Left lung (tissue), 4 donors: ENCODE measurements at regions not wholly inside any gene's neighbourhood (a gene's known extent, or its start where the extent isn't known, plus 50 kb on each side); places are given as distances from the start of the nearest gene placed in this dataset.

Source experiments
- ATAC-seq: fragments of 200-7000 bp; cut with Tn5 transposase; one replicate; pipeline ENCODE4 v1.9.1; 2020; ENCODE audit warnings: moderate library complexity
- DNase-seq, 4 donors: peaks; one replicate each; pipeline ENCODE4 v3.0.0-alpha.2; 2013 to 2020
- H3K27ac ChIP-seq, 2 donors: fragments of 200-600 bp; sonication (generic) in 1 of 2; one replicate each; pipeline versions ENCODE4 v1.5.0 to v1.8.0; 2020 to 2021
- H3K27me3 ChIP-seq, 2 donors: fragments of 200-600 bp; sonication (generic) in 1 of 2; one replicate each; pipeline versions ENCODE4 v1.5.0 to v1.8.0; 2020 to 2021
- H3K36me3 ChIP-seq, 2 donors: fragments of 200-600 bp; sonication (generic) in 1 of 2; one replicate each; pipeline versions ENCODE4 v1.5.0 to v1.8.0; 2020 to 2021
- H3K4me1 ChIP-seq, 2 donors: fragments of 200-600 bp; one replicate each; pipeline ENCODE4 v1.8.0; 2021
- H3K4me3 ChIP-seq, 2 donors: fragments of 200-600 bp; sonication (generic) in 1 of 2; one replicate each; pipeline versions ENCODE4 v1.5.0 to v1.8.0; 2020 to 2021; ENCODE audit warnings: mild to moderate bottlenecking in 1 of 2
- H3K9me3 ChIP-seq, 2 donors: fragments of 200-600 bp; sonication (generic) in 1 of 2; one replicate each; pipeline versions ENCODE4 v1.5.0 to v1.8.0; 2020 to 2021
- intact Hi-C, 2 donors: fragments of 100-400 bp; cut with DNase I; formaldehyde crosslinking; loops; one replicate each; pipeline versions ENCODE4 v1.11.2 to v1.14.2; 2022
- TF ChIP-seq, protein P1 (sequence below), 2 donors: fragments of 200-600 bp; sonication (generic) in 1 of 2; IDR thresholded peaks; one replicate each; pipeline versions ENCODE4 v1.5.0 to v1.8.0; 2021; ENCODE audit warnings: antibody characterized with exemption in 2 of 2
- donor health status: DM: no; HTN: yes; CAD: no.
- donor health status: DM: no; HTN: no; CAD: no.

GRCh38 chr4:83839615-83840014, 303.7 kb downstream of the GPAT3 start:
- H3K4me1 ChIP-seq, result no peaks in the 10 kb centered on the region
- TF ChIP-seq, protein P1, sequence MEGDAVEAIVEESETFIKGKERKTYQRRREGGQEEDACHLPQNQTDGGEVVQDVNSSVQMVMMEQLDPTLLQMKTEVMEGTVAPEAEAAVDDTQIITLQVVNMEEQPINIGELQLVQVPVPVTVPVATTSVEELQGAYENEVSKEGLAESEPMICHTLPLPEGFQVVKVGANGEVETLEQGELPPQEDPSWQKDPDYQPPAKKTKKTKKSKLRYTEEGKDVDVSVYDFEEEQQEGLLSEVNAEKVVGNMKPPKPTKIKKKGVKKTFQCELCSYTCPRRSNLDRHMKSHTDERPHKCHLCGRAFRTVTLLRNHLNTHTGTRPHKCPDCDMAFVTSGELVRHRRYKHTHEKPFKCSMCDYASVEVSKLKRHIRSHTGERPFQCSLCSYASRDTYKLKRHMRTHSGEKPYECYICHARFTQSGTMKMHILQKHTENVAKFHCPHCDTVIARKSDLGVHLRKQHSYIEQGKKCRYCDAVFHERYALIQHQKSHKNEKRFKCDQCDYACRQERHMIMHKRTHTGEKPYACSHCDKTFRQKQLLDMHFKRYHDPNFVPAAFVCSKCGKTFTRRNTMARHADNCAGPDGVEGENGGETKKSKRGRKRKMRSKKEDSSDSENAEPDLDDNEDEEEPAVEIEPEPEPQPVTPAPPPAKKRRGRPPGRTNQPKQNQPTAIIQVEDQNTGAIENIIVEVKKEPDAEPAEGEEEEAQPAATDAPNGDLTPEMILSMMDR (IDR thresholded peaks at IDR 0.05), result no peak
- DNase-seq (no peak), ATAC-seq (no peak)
- H3K27ac ChIP-seq, result no peak overlapping the region
- no peak overlapping the region for H3K4me3 ChIP-seq
- H3K27me3 ChIP-seq, result no peaks in the 10 kb centered on the region
- H3K36me3 ChIP-seq, result no peaks in the 10 kb centered on the region
- no peaks in the 10 kb centered on the region for H3K9me3 ChIP-seq
- intact Hi-C loops, result no loop called here

GRCh38 chr4:83837614-83838308, 301.9 kb downstream of the GPAT3 start:
- H3K4me3 ChIP-seq, result no peak overlapping the region
- no peaks in the 10 kb centered on the region for H3K36me3 ChIP-seq
- no peaks in the 10 kb centered on the region for H3K27me3 ChIP-seq
- intact Hi-C loops, result no loop called here
- no peak overlapping the region for H3K27ac ChIP-seq
- no peak for DNase-seq
- TF ChIP-seq, protein P1 (IDR thresholded peaks at IDR 0.05), result no peak
- no peak for ATAC-seq
- no peaks in the 10 kb centered on the region for H3K9me3 ChIP-seq
- no peaks in the 10 kb centered on the region for H3K4me1 ChIP-seq

DNA sequence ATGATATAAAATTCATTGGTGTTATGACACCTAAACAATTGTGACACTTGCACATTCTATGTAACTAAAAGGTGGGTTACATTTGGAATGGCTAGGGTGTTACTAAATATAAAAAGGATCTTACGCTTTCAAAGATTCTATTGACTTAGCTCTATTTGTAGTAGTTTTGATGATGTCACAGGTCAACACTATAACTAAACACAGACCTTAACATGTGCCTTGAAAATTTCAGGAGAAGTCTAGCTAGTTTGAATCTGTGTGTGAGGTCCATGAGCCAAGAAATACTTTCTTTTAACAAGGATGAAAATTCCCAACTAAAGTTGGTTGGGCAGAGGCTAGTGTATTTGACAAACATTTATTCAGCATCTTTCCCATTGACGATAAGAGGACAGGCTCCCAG, 298.0 kb downstream of the GPAT3 start:
- DNase-seq, result no peak
- TF ChIP-seq, protein P1 (IDR thresholded peaks at IDR 0.05), result no peak
- intact Hi-C loops, result no loop called here
- no peaks in the 10 kb centered on the region for H3K36me3 ChIP-seq
- no peak overlapping the region for H3K4me3 ChIP-seq
- H3K27me3 ChIP-seq, result no peaks in the 10 kb centered on the region
- no peak for ATAC-seq
- no peak overlapping the region for H3K27ac ChIP-seq
- no peaks in the 10 kb centered on the region for H3K4me1 ChIP-seq
- H3K9me3 ChIP-seq, result no peaks in the 10 kb centered on the region

DNA sequence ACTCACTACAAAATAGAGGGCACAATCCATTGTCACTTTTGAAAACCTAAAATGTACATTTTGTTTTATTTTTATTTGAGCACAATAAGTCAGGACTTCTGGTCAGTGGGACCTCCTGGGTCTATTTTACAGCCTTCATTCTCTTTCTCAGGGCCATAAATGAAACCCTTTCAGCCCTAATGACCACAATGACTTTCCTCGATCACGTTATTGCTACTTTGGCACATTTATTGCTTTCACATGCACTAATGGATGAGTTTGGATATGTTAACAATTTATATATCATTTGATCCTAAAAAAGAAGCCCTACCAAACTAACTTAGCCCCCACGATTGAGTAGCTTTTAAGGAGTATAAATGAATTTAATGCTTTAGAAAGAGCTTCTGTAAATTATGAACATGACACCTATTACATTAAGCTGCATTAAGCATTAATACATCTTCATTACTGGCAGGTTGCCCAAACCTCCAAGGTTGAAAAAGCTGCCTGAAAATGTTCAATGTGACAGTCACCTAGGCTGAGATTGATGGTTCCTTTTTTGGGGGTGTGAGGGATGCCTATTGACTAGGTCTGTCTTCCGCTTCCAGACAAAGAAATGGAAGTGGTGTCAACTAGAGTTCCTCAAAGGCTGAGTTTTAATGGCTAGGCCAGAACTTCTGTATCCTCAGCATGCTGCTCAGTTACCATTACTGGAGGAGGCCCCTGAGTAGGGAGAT, 296.4 kb downstream of the GPAT3 start:
- intact Hi-C loops, result no loop called here
- no peak overlapping the region for H3K4me3 ChIP-seq
- DNase-seq (no peak), ATAC-seq (no peak)
- H3K4me1 ChIP-seq, result no peaks in the 10 kb centered on the region
- H3K27me3 ChIP-seq, result no peaks in the 10 kb centered on the region
- no peaks in the 10 kb centered on the region for H3K9me3 ChIP-seq
- TF ChIP-seq, protein P1 (IDR thresholded peaks at IDR 0.05), result no peak
- H3K36me3 ChIP-seq, result no peaks in the 10 kb centered on the region
- H3K27ac ChIP-seq, result no peak overlapping the region

- TF ChIP-seq, protein P1 (IDR thresholded peaks at IDR 0.05), result no peak
- no peaks in the 10 kb centered on the region for H3K4me1 ChIP-seq
- no peak for ATAC-seq
These were observed 295.7 kb downstream of the GPAT3 start for GRCh38 chr4:83831588-83831987.

More at GRCh38 chr4:83831588-83831987, 295.7 kb downstream of the GPAT3 start:
- Histone ChIP-seq H3K4me3 (no peak overlapping the region), H3K27me3 (no peaks in the 10 kb centered on the region), H3K27ac (no peak overlapping the region), H3K36me3 (no peaks in the 10 kb centered on the region), H3K9me3 (no peaks in the 10 kb centered on the region)
- DNase-seq, result no peak
- intact Hi-C loops, result no loop called here
